HEK293T (cell line): ENCODE measurements at regions not wholly inside any gene's neighbourhood (a gene's known extent, or its start where the extent isn't known, plus 50 kb on each side); places are given as distances from the start of the nearest gene placed in this dataset.
"Not testable (repeated sequence)": the region's sequence is repeated elsewhere in the genome, so short reads cannot be mapped to it uniquely, and the experiment has no call there.

Source experiments
- CTCF ChIA-PET: fragments of 350-600 bp; formaldehyde crosslinking; extraction: SDS; loops from one replicate; lab custom pipeline; 2021; ENCODE audit warnings: antibody characterized with exemption, inconsistent platforms; lab: Yijun Ruan, JAX
- POLR2A ChIA-PET: fragments of 350-600 bp; formaldehyde crosslinking; extraction: SDS; loops from one replicate; lab custom pipeline; 2020; ENCODE audit warnings: antibody characterized with exemption, inconsistent platforms; lab: Yijun Ruan, JAX
- DNase-seq: peaks from one replicate; pipeline ENCODE4 v3.0.0; 2012; ENCODE audit warnings: mixed read lengths; ENCODE audit errors: extremely low spot score
- ARNT ChIP-seq: fragments of 450-650 bp; IDR thresholded peaks from 2 replicates; pipeline ENCODE4 v1.6.1; 2017; ENCODE audit warnings: mild to moderate bottlenecking
- BHLHE40 ChIP-seq: fragments of 450-650 bp; IDR thresholded peaks from 2 replicates; pipeline ENCODE4 v1.6.1; 2016; ENCODE audit warnings: mild to moderate bottlenecking, moderate library complexity, borderline replicate concordance
- CTBP1 ChIP-seq: fragments of 450-650 bp; IDR thresholded peaks from 2 replicates; pipeline ENCODE4 v1.6.1; 2016; ENCODE audit warnings: borderline replicate concordance
- ELF4 ChIP-seq: fragments of 450-650 bp; IDR thresholded peaks from 2 replicates; pipeline ENCODE4 v1.6.1; 2017; ENCODE audit warnings: antibody characterized with exemption
- FOXA1 ChIP-seq: fragments of 450-650 bp; IDR thresholded peaks from 2 replicates; pipeline ENCODE4 v1.6.1; 2016; ENCODE audit warnings: mild to moderate bottlenecking
- FOXK2 ChIP-seq: fragments of 450-650 bp; IDR thresholded peaks from 2 replicates; pipeline ENCODE4 v1.6.1; 2016; ENCODE audit warnings: mild to moderate bottlenecking
- FOXM1 ChIP-seq: fragments of 450-650 bp; IDR thresholded peaks from 2 replicates; pipeline ENCODE4 v1.6.1; 2017; ENCODE audit warnings: mild to moderate bottlenecking, borderline replicate concordance
- HDGF ChIP-seq: fragments of 450-650 bp; IDR thresholded peaks from 2 replicates; pipeline ENCODE4 v1.6.1; 2017; ENCODE audit warnings: antibody characterized with exemption, borderline replicate concordance
- L3MBTL2 ChIP-seq: fragments of 450-650 bp; conservative IDR thresholded peaks from 2 replicates; pipeline ENCODE4 v1.6.1; 2016; ENCODE audit warnings: mild to moderate bottlenecking
- LEF1 ChIP-seq: fragments of 450-650 bp; IDR thresholded peaks from 2 replicates; pipeline ENCODE4 v1.6.1; 2017; ENCODE audit warnings: mild to moderate bottlenecking, borderline replicate concordance
- NFRKB ChIP-seq: fragments of 450-650 bp; IDR thresholded peaks from 2 replicates; pipeline ENCODE4 v1.6.1; 2016; ENCODE audit warnings: mild to moderate bottlenecking, moderate library complexity
- PKNOX1 ChIP-seq: fragments of 450-650 bp; IDR thresholded peaks from 2 replicates; pipeline ENCODE4 v1.6.1; 2016
- SP1 ChIP-seq: fragments of 450-650 bp; IDR thresholded peaks from 2 replicates; pipeline ENCODE4 v1.6.1; 2017
- SUZ12 ChIP-seq: fragments of 450-650 bp; IDR thresholded peaks from 2 replicates; pipeline ENCODE4 v1.6.1; 2016; ENCODE audit warnings: mild to moderate bottlenecking
- TARDBP ChIP-seq: fragments of 450-650 bp; IDR thresholded peaks from 2 replicates; pipeline ENCODE4 v1.6.1; 2016
- ZNF384 ChIP-seq: fragments of 450-650 bp; IDR thresholded peaks from 2 replicates; pipeline ENCODE4 v1.6.1; 2016

- no peak for TF ChIP-seq ARNT
- no peak for TF ChIP-seq FOXM1
- no peak for TF ChIP-seq HDGF
- no peak for TF ChIP-seq NFRKB
- no peak for TF ChIP-seq CTBP1
- no peak for TF ChIP-seq TARDBP
- no peak for DNase-seq
- ChIA-PET CTCF (no interaction called here), POLR2A (no interaction called here)
These were observed 78.6 kb downstream of the RGS2 start for GRCh38 chr1:192887426-192887825.

- no peak for DNase-seq
- ChIA-PET POLR2A (no interaction called here), CTCF (no interaction called here)
- no peak for TF ChIP-seq FOXA1
- TF ChIP-seq FOXM1 = no peak
- no peak for TF ChIP-seq PKNOX1
- no peak for TF ChIP-seq LEF1
- no peak for TF ChIP-seq SUZ12
- no peak for TF ChIP-seq HDGF
- no peak for TF ChIP-seq SP1
- no peak for TF ChIP-seq FOXK2
- no peak for TF ChIP-seq ZNF384
- no peak for TF ChIP-seq ARNT
- TF ChIP-seq TARDBP = no peak
- TF ChIP-seq L3MBTL2 = no peak
- no peak for TF ChIP-seq CTBP1
- TF ChIP-seq NFRKB = no peak
- TF ChIP-seq ELF4 = no peak
- no peak for TF ChIP-seq BHLHE40
These were observed 79.7 kb downstream of the RGS2 start for GRCh38 chr1:192888574-192888973.

- ChIA-PET POLR2A (no interaction called here), CTCF (no interaction called here)
- TF ChIP-seq PKNOX1 (no peak), LEF1 (no peak), ARNT (no peak), ELF4 (no peak)
- no peak for DNase-seq
These were observed 80.2 kb downstream of the RGS2 start for GRCh38 chr1:192889082-192889481.

- TF ChIP-seq BHLHE40 (no peak), ARNT (no peak), ZNF384 (no peak), SUZ12 (no peak), NFRKB (no peak), FOXM1 (no peak), PKNOX1 (no peak), SP1 (no peak), FOXA1 (no peak), LEF1 (no peak), HDGF (no peak), L3MBTL2 (no peak), ELF4 (no peak), CTBP1 (no peak), FOXK2 (no peak), TARDBP (no peak)
- CTCF ChIA-PET = no interaction called here
- DNase-seq = no peak
- POLR2A ChIA-PET = no interaction called here
These were observed 81.3 kb downstream of the RGS2 start for GRCh38 chr1:192890134-192890533.

- no peak for TF ChIP-seq ELF4
- no peak for TF ChIP-seq ZNF384
- no peak for TF ChIP-seq FOXM1
- no peak for TF ChIP-seq FOXA1
- TF ChIP-seq HDGF = no peak
- TF ChIP-seq SP1 = no peak
- no peak for TF ChIP-seq CTBP1
- no peak for TF ChIP-seq NFRKB
- no peak for TF ChIP-seq TARDBP
- ChIA-PET CTCF (no interaction called here), POLR2A (no interaction called here)
- no peak for DNase-seq
These were observed 84.1 kb downstream of the RGS2 start for GRCh38 chr1:192892934-192893333.

GRCh38 chr1:192895487-192895886, 86.6 kb downstream of the RGS2 start:
- POLR2A ChIA-PET, CTCF ChIA-PET, DNase-seq: not testable (repeated sequence)

- CTCF ChIA-PET = no interaction called here
- DNase-seq = no peak
- POLR2A ChIA-PET = no interaction called here
- no peak for TF ChIP-seq FOXM1
- TF ChIP-seq BHLHE40 = no peak
- no peak for TF ChIP-seq TARDBP
- no peak for TF ChIP-seq L3MBTL2
- no peak for TF ChIP-seq HDGF
- no peak for TF ChIP-seq ZNF384
- no peak for TF ChIP-seq CTBP1
- no peak for TF ChIP-seq ARNT
- TF ChIP-seq ELF4 = no peak
- no peak for TF ChIP-seq NFRKB
- TF ChIP-seq SUZ12 = no peak
- no peak for TF ChIP-seq SP1
- TF ChIP-seq LEF1 = no peak
- TF ChIP-seq FOXK2 = no peak
- no peak for TF ChIP-seq FOXA1
- TF ChIP-seq PKNOX1 = no peak
These were observed 87.5 kb downstream of the RGS2 start for GRCh38 chr1:192896376-192896775.
